Rectal smooth muscle tissue (tissue), 1 donor: ENCODE measurements at regions not wholly inside any gene's neighbourhood (a gene's known extent, or its start where the extent isn't known, plus 50 kb on each side); places are given as distances from the start of the nearest gene placed in this dataset.
"Not testable (repeated sequence)": the region's sequence is repeated elsewhere in the genome, so short reads cannot be mapped to it uniquely, and the experiment has no call there.

Source experiments
- H3K27ac ChIP-seq: one replicate; pipeline ENCODE4 v1.7.0; 2013; ENCODE audit warnings: low read depth, low read length, inconsistent platforms
- H3K27me3 ChIP-seq: one replicate; pipeline ENCODE4 v1.7.0; 2013; ENCODE audit warnings: low read length; ENCODE audit not compliant: control insufficient read depth, insufficient read depth
- H3K36me3 ChIP-seq: one replicate; pipeline ENCODE4 v1.7.0; 2013; ENCODE audit warnings: low read length; ENCODE audit not compliant: control insufficient read depth, insufficient read depth
- H3K4me1 ChIP-seq: one replicate; pipeline ENCODE4 v1.7.0; 2013; ENCODE audit warnings: low read length; ENCODE audit not compliant: control insufficient read depth, insufficient read depth
- H3K4me3 ChIP-seq: one replicate; pipeline ENCODE4 v1.7.0; 2013; ENCODE audit warnings: low read length
- H3K9ac ChIP-seq: one replicate; pipeline ENCODE4 v1.7.0; 2013; ENCODE audit warnings: low read length

GRCh38 chr6:115747719-115748118 lies 313.0 kb downstream of the FRK start:
- H3K27ac ChIP-seq = no peak overlapping the region
- H3K9ac ChIP-seq = no peak overlapping the region
- H3K36me3 ChIP-seq = no peaks in the 10 kb centered on the region
- no peaks in the 10 kb centered on the region for H3K27me3 ChIP-seq
- no peak overlapping the region for H3K4me3 ChIP-seq
- peaks cover 4% of the 10 kb centered on the region for H3K4me1 ChIP-seq

DNA sequence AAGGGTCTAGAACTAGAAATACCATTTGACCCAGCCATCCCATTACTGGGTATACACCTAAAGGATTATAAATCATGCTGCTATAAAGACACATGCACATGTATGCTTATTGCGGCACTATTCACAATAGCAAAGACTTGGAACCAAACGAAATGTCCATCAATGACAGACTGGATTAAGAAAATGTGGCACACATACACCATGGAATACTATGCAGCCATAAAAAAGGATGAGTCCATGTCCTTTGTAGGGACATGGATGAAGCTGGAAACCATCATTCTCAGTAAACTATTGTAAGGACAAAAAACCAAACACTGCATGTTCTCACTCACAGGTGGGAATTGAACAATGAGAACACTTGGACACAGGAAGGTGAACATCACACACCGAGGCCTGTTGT lies 314.1 kb downstream of the FRK start:
- H3K4me3 ChIP-seq, H3K27ac ChIP-seq, H3K9ac ChIP-seq, H3K27me3 ChIP-seq, H3K36me3 ChIP-seq, H3K4me1 ChIP-seq: not testable (repeated sequence)

DNA sequence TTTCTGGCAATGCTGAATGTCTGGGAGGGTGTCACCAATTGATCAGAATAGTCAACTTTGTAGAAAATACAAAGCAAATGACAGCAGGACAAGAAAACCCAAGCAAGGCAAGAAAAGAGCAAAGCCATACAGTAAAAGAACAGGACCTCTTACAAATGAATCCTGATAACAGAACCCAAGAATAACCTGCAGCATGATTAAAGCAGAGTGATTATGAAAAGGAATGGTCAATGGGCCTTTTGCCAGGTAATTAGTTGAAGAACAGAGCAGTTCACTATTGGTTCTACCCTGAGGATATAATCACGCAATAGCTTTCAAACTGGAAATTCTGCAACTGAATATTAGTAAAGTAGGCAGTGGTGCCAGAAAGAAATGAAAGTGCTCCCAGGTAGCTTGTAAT lies 319.8 kb downstream of the FRK start:
- H3K9ac ChIP-seq = no peak overlapping the region
- H3K4me3 ChIP-seq = no peak overlapping the region
- H3K36me3 ChIP-seq = no peaks in the 10 kb centered on the region
- no peak overlapping the region for H3K27ac ChIP-seq
- no peaks in the 10 kb centered on the region for H3K27me3 ChIP-seq
- H3K4me1 ChIP-seq = no peaks in the 10 kb centered on the region

GRCh38 chr6:115735610-115736009 lies 325.1 kb downstream of the FRK start:
- Histone ChIP-seq H3K4me1 (no peaks in the 10 kb centered on the region), H3K4me3 (no peak overlapping the region), H3K27ac (no peak overlapping the region), H3K36me3 (no peaks in the 10 kb centered on the region), H3K27me3 (no peaks in the 10 kb centered on the region), H3K9ac (no peak overlapping the region)

GRCh38 chr6:115733426-115733825 lies 327.3 kb downstream of the FRK start:
- Histone ChIP-seq H3K36me3 (no peaks in the 10 kb centered on the region), H3K4me3 (no peak overlapping the region), H3K27me3 (no peaks in the 10 kb centered on the region), H3K4me1 (no peaks in the 10 kb centered on the region), H3K9ac (no peak overlapping the region), H3K27ac (no peak overlapping the region)

DNA sequence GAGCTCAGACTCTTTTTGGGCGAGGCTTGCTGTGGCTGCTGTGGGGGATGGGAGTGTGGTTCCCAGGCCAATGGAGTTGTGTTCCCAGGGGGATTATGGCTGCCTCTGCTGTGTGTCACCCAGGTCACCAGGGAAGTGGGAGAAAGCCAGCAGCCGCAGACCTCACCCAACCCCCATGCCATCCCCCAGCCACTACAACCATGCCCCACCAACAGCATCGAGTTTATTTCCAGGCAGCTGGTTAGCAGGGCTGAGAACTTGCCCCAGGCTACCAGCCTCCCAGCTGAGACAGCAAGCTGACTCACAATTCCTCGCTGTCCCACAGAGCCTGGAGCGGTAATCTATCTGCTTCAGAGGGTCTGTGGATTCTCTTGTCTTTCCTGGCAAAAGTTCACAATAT lies 331.7 kb downstream of the FRK start:
- H3K36me3 ChIP-seq = no peaks in the 10 kb centered on the region
- no peaks in the 10 kb centered on the region for H3K27me3 ChIP-seq
- no peak overlapping the region for H3K27ac ChIP-seq
- H3K9ac ChIP-seq = no peak overlapping the region
- no peak overlapping the region for H3K4me3 ChIP-seq
- H3K4me1 ChIP-seq = no peaks in the 10 kb centered on the region

- no peaks in the 10 kb centered on the region for H3K27me3 ChIP-seq
- no peaks in the 10 kb centered on the region for H3K4me1 ChIP-seq
- H3K27ac ChIP-seq = no peak overlapping the region
- no peaks in the 10 kb centered on the region for H3K36me3 ChIP-seq
- H3K4me3 ChIP-seq = no peak overlapping the region
- no peak overlapping the region for H3K9ac ChIP-seq
Measured at GRCh38 chr6:115728171-115728570, 332.5 kb downstream of the FRK start.

- H3K27me3 ChIP-seq = no peaks in the 10 kb centered on the region
- H3K4me1 ChIP-seq = no peaks in the 10 kb centered on the region
- no peaks in the 10 kb centered on the region for H3K36me3 ChIP-seq
- no peak overlapping the region for H3K9ac ChIP-seq
- H3K27ac ChIP-seq = no peak overlapping the region
- no peak overlapping the region for H3K4me3 ChIP-seq
Measured at GRCh38 chr6:115721564-115721963, 339.1 kb downstream of the FRK start.

DNA sequence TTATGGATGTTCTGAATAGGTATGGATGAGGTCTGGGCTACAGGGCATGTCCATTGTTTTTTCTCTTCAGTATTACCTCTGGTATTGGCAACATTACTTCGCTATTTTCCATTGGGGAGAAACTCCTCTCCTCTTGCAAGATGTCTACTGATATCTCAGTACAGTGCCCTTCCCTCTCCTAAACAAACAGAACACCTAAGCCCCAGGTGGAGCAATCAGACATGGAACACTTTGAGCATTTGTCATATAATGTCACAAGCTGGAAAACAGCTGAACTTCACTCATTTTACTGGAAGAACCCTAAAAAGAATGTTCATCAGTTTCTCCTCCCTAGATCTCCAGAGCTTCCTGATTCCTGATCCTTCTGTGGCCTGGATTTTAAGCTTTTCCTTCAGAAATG lies 339.8 kb downstream of the FRK start:
- Histone ChIP-seq H3K27me3 (no peaks in the 10 kb centered on the region), H3K4me3 (no peak overlapping the region)

DNA sequence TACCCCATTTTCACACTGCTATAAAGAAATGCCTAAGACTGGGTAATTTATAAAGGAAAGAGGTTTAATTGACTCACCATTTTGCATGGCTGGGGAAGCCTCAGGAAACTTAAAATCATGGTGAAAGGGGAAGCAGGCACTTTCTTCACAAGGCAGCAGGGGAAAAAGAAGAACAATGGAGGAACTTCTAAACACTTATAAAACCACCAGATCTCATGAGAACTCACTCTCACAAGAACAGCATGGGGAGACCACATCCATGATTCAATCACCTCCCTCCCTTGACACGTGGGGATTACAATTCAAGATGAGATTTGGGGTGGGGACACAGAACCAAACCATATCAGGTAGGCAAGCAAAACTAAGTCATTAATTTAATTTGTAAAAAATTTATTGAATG lies 343.2 kb downstream of the FRK start:
- Histone ChIP-seq H3K27me3 (no peaks in the 10 kb centered on the region), H3K27ac (no peak overlapping the region), H3K36me3 (no peaks in the 10 kb centered on the region), H3K4me3 (no peak overlapping the region), H3K4me1 (no peaks in the 10 kb centered on the region), H3K9ac (no peak overlapping the region)

More for the DNA sequence above, 339.8 kb downstream of the FRK start:
- H3K9ac ChIP-seq = no peak overlapping the region
- no peaks in the 10 kb centered on the region for H3K4me1 ChIP-seq
- H3K36me3 ChIP-seq = no peaks in the 10 kb centered on the region
- H3K27ac ChIP-seq = no peak overlapping the region

DNA sequence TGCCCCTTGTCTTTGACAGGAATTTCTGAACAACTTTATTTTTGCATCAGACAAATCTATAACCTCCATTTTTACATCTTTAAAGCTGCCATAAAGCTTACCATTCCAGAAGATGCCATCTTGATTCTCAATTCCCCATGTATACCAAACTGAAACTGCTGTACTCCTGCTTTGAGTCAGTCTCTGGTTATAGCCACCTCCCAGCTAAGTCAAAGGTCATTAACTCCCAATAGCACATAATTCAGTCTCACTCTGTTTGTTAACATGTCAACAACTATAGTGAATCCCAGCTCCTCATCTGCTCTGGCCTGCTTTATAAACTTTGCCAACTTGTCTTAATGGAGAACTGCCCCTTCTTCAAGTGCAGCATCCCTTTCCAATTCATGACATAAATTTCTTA lies 343.6 kb downstream of the FRK start:
- no peak overlapping the region for H3K9ac ChIP-seq
- no peaks in the 10 kb centered on the region for H3K4me1 ChIP-seq
- H3K27ac ChIP-seq = no peak overlapping the region
- H3K4me3 ChIP-seq = no peak overlapping the region
- no peaks in the 10 kb centered on the region for H3K36me3 ChIP-seq
- no peaks in the 10 kb centered on the region for H3K27me3 ChIP-seq

DNA sequence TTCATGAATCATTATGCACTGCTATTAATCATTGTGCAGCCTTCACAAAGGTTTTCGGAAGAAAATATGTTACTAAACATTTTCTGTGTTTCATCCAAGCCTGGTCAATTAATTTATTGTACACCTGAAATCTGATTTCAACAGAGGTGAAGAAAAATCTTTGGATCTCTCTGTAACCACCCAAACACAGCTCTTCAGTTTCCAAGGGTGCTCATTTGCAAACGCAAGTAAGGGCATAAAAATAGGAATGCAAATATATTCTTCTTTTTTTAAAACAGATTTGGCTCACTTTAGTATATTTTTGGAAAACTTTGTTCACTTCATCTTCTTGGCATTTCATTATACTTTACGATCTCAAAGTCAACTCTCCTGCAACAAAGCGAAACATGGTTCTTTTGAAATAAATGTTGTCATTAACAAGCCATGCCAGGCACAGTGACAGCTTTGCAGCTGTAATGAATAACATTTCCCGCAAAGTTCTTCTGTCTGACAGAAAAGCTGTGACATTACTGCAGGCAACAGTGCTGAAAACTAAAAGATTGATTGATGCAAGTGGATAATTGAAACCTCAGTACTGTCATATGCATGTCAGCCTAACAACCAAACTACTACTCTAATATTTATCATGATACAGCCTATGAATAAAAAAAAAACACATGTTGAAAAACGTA lies 348.3 kb downstream of the FRK start:
- Histone ChIP-seq H3K27me3 (no peaks in the 10 kb centered on the region), H3K36me3 (no peaks in the 10 kb centered on the region), H3K4me3 (no peak overlapping the region), H3K4me1 (no peaks in the 10 kb centered on the region), H3K9ac (no peak overlapping the region), H3K27ac (no peak overlapping the region)

GRCh38 chr6:115708850-115709249 lies 351.8 kb downstream of the FRK start:
- Histone ChIP-seq H3K27ac (no peak overlapping the region), H3K4me3 (no peak overlapping the region), H3K9ac (no peak overlapping the region), H3K27me3 (no peaks in the 10 kb centered on the region), H3K4me1 (no peaks in the 10 kb centered on the region), H3K36me3 (no peaks in the 10 kb centered on the region)
